Left ventricle myocardium inferior (tissue), 1 donor: ENCODE measurements at regions not wholly inside any gene's neighbourhood (a gene's known extent, or its start where the extent isn't known, plus 50 kb on each side); places are given as distances from the start of the nearest gene placed in this dataset.

Experiments
- DNase-seq: peaks from one replicate; pipeline ENCODE4 v3.0.0-alpha.2; 2020
- H3K27ac ChIP-seq: fragments of 200-600 bp; replicated peaks from 2 replicates; pipeline ENCODE4 v1.8.0; 2021
- H3K27me3 ChIP-seq: fragments of 200-600 bp; 2 replicates; pipeline ENCODE4 v1.8.0; 2021; ENCODE audit warnings: low read depth
- H3K36me3 ChIP-seq: fragments of 200-600 bp; 2 replicates; pipeline ENCODE4 v1.8.0; 2021
- H3K4me1 ChIP-seq: fragments of 200-600 bp; 2 replicates; pipeline ENCODE4 v1.8.0; 2021
- H3K4me3 ChIP-seq: fragments of 200-600 bp; 2 replicates; pipeline ENCODE4 v1.8.0; 2021; ENCODE audit warnings: mild to moderate bottlenecking, moderate library complexity
- H3K9me3 ChIP-seq: fragments of 200-600 bp; replicated peaks from 2 replicates; pipeline ENCODE4 v1.8.0; 2021
- intact Hi-C: fragments of 100-400 bp; cut with micrococcal nuclease; formaldehyde crosslinking; loops from one replicate; pipeline ENCODE4 v1.11.0; 2022
- TF ChIP-seq, protein P1 (sequence below): fragments of 200-600 bp; IDR thresholded peaks from 2 replicates; pipeline ENCODE4 v1.8.0; 2021; ENCODE audit warnings: antibody characterized with exemption, mild to moderate bottlenecking, borderline replicate concordance
- donor health status: DM: no; HTN: yes; CAD: no; lungs with severe emphysema.

- intact Hi-C loops = no loop called here
- TF ChIP-seq, protein P1, sequence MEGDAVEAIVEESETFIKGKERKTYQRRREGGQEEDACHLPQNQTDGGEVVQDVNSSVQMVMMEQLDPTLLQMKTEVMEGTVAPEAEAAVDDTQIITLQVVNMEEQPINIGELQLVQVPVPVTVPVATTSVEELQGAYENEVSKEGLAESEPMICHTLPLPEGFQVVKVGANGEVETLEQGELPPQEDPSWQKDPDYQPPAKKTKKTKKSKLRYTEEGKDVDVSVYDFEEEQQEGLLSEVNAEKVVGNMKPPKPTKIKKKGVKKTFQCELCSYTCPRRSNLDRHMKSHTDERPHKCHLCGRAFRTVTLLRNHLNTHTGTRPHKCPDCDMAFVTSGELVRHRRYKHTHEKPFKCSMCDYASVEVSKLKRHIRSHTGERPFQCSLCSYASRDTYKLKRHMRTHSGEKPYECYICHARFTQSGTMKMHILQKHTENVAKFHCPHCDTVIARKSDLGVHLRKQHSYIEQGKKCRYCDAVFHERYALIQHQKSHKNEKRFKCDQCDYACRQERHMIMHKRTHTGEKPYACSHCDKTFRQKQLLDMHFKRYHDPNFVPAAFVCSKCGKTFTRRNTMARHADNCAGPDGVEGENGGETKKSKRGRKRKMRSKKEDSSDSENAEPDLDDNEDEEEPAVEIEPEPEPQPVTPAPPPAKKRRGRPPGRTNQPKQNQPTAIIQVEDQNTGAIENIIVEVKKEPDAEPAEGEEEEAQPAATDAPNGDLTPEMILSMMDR = no peak
- Histone ChIP-seq H3K36me3 (no peaks in the 10 kb centered on the region), H3K4me3 (no peak overlapping the region), H3K4me1 (no peaks in the 10 kb centered on the region), H3K9me3 (no peaks in the 10 kb centered on the region), H3K27ac (no peak overlapping the region), H3K27me3 (no peaks in the 10 kb centered on the region)
- no peak for DNase-seq
Measured at GRCh38 chr7:94069162-94069739, 65.1 kb upstream of the BET1 start.

- TF ChIP-seq, protein P1 = no peak
- H3K36me3 ChIP-seq = no peaks in the 10 kb centered on the region
- intact Hi-C loops = no loop called here
- DNase-seq = no peak
- H3K9me3 ChIP-seq = no peaks in the 10 kb centered on the region
- no peak overlapping the region for H3K27ac ChIP-seq
- no peaks in the 10 kb centered on the region for H3K27me3 ChIP-seq
- no peaks in the 10 kb centered on the region for H3K4me1 ChIP-seq
- H3K4me3 ChIP-seq = no peak overlapping the region
Measured at GRCh38 chr7:94080551-94080950, 76.4 kb upstream of the BET1 start.

DNA sequence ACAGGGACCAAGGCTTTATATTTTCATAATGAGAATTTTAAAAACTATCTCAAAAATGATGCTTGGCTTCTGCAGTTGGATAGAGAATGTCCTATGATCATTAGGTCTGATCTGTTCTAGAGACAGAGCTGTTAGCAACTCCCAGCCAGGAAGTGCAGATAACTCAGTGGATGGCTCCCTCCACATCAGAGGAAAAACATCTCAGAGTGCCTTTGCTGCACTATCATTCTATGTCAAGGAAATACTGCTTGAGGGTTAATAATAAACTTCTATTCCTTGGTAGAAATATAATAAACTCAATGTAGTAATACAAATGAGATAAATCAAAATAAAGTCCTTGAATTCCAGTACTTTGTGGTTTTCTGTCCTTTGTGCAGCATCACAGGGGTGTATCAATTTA is 78.0 kb upstream of the BET1 start:
- no peaks in the 10 kb centered on the region for H3K9me3 ChIP-seq
- no peaks in the 10 kb centered on the region for H3K36me3 ChIP-seq
- intact Hi-C loops = no loop called here
- TF ChIP-seq, protein P1 = no peak
- no peak overlapping the region for H3K27ac ChIP-seq
- no peak overlapping the region for H3K4me3 ChIP-seq
- no peaks in the 10 kb centered on the region for H3K27me3 ChIP-seq
- H3K4me1 ChIP-seq = peaks cover 1% of the 10 kb centered on the region
- no peak for DNase-seq

GRCh38 chr7:94087664-94088352 is 83.7 kb upstream of the BET1 start:
- no peak for DNase-seq
- Histone ChIP-seq H3K27me3 (no peaks in the 10 kb centered on the region), H3K4me1 (peaks cover 16% of the 10 kb centered on the region), H3K4me3 (peak overlapping the region; percentile 52), H3K27ac (no peak overlapping the region), H3K36me3 (no peaks in the 10 kb centered on the region), H3K9me3 (no peaks in the 10 kb centered on the region)
- intact Hi-C loops = loop anchor here (2.0 to 5.0 kb wide), 2 partner anchors 185 to 286 kb away; no protein-coding TSS in a partner anchor
- TF ChIP-seq, protein P1 = peak; percentile 90

GRCh38 chr7:94088560-94088959 is 84.4 kb upstream of the BET1 start:
- intact Hi-C loops = loop anchor here (5.0 kb wide), 1 partner anchor 286 kb away; no protein-coding TSS in a partner anchor
- no peak for DNase-seq
- Histone ChIP-seq H3K27me3 (no peaks in the 10 kb centered on the region), H3K4me3 (no peak overlapping the region), H3K4me1 (peaks cover 16% of the 10 kb centered on the region), H3K9me3 (no peaks in the 10 kb centered on the region), H3K36me3 (no peaks in the 10 kb centered on the region), H3K27ac (no peak overlapping the region)
- TF ChIP-seq, protein P1 = no peak
